ENCODE measurements at regions not wholly inside any gene's neighbourhood (a gene's known extent, or its start where the extent isn't known, plus 50 kb on each side); places are given as distances from the start of the nearest gene placed in this dataset.

GRCh38 chr2:15826273-15826717 is 114.1 kb upstream of the MYCN start:
- H3K27ac ChIP-seq (ENCODE audit: extremely low read depth, low read depth, low read length): no peak overlapping the region
- CTCF ChIA-PET: interaction anchor here (0.8 to 1.6 kb wide), 4 partner anchors 20 to 188 kb away, joined by 3 to 8 read pairs (median 5); no protein-coding TSS in a partner anchor
- POLR2A ChIA-PET: no interaction called here

GRCh38 chr2:15827001-15827400 is 113.3 kb upstream of the MYCN start:
- Histone ChIP-seq H3K27ac (ENCODE audit: extremely low read depth, low read depth, low read length) (no peak overlapping the region), H3K36me3 (ENCODE audit: control insufficient read depth in 2 of 2, insufficient read depth in 1 of 2, low read length in 2 of 2) (no peaks in the 10 kb centered on the region), H3K4me3 (ENCODE audit: low read depth, low read length) (no peak overlapping the region), H3K4me1 (ENCODE audit: control insufficient read depth, insufficient read depth, low read length) (no peaks in the 10 kb centered on the region), H3K9me3 (ENCODE audit: control insufficient read depth, insufficient read depth, low read depth, low read length) (no peaks in the 10 kb centered on the region)
- ChIA-PET CTCF (interaction anchor here (0.6 to 1.0 kb wide), 2 partner anchors 14 to 80 kb away, joined by 3 read pairs; no protein-coding TSS in a partner anchor), POLR2A (no interaction called here)
- TF ChIP-seq ZNF777 (tag by site-specific recombination; IDR thresholded peaks at IDR 0.05; ENCODE audit: borderline replicate concordance): no peak
- no peak for TF ChIP-seq ZNF214 (tag by site-specific recombination; IDR thresholded peaks at IDR 0.05; ENCODE audit: borderline replicate concordance)
- no peak for TF ChIP-seq ZNF18 (tag by site-specific recombination; IDR thresholded peaks at IDR 0.05)

More at GRCh38 chr2:15826273-15826717, 114.1 kb upstream of the MYCN start:
- Histone ChIP-seq H3K9me3 (ENCODE audit: control insufficient read depth, insufficient read depth, low read depth, low read length) (no peaks in the 10 kb centered on the region), H3K36me3 (ENCODE audit: control insufficient read depth in 2 of 2, insufficient read depth in 1 of 2, low read length in 2 of 2) (no peaks in the 10 kb centered on the region), H3K4me3 (ENCODE audit: low read depth, low read length) (no peak overlapping the region), H3K4me1 (ENCODE audit: control insufficient read depth, insufficient read depth, low read length) (no peaks in the 10 kb centered on the region)
- no peak for TF ChIP-seq HOXC10 (CRISPR knock-in tag; IDR thresholded peaks at IDR 0.05)
- no peak for TF ChIP-seq ZNF133 (tag by site-specific recombination; IDR thresholded peaks at IDR 0.05)
- TF ChIP-seq ZNF24 (tag by site-specific recombination; IDR thresholded peaks at IDR 0.05): no peak
- TF ChIP-seq ZNF837 (tag by site-specific recombination; IDR thresholded peaks at IDR 0.05): no peak
- no peak for TF ChIP-seq WT1 (tag by site-specific recombination; IDR thresholded peaks at IDR 0.05)
- no peak for TF ChIP-seq ZNF530 (tag by site-specific recombination; IDR thresholded peaks at IDR 0.05; ENCODE audit: low read depth)
- TF ChIP-seq FEZF1 (tag by site-specific recombination; IDR thresholded peaks at IDR 0.05): no peak
- TF ChIP-seq ZSCAN23 (tag by site-specific recombination; IDR thresholded peaks at IDR 0.05): no peak
- no peak for TF ChIP-seq ZNF2 (tag by site-specific recombination; IDR thresholded peaks at IDR 0.05)
- TF ChIP-seq ZNF112 (tag by site-specific recombination; IDR thresholded peaks at IDR 0.05): no peak
- TF ChIP-seq ZNF362 (tag by site-specific recombination; IDR thresholded peaks at IDR 0.05): no peak
- TF ChIP-seq MYNN (tag by site-specific recombination; IDR thresholded peaks at IDR 0.05; ENCODE audit: borderline replicate concordance): no peak
- no peak for TF ChIP-seq ZNF747 (tag by site-specific recombination; IDR thresholded peaks at IDR 0.05)

- POLR2A ChIA-PET: no interaction called here
- Histone ChIP-seq H3K4me3 (ENCODE audit: low read depth, low read length) (no peak overlapping the region), H3K36me3 (ENCODE audit: control insufficient read depth in 2 of 2, insufficient read depth in 1 of 2, low read length in 2 of 2) (no peaks in the 10 kb centered on the region), H3K27ac (ENCODE audit: extremely low read depth, low read depth, low read length) (no peak overlapping the region), H3K4me1 (ENCODE audit: control insufficient read depth, insufficient read depth, low read length) (no peaks in the 10 kb centered on the region), H3K9me3 (ENCODE audit: control insufficient read depth, insufficient read depth, low read depth, low read length) (no peaks in the 10 kb centered on the region)
- no peak for TF ChIP-seq ZSCAN16 (tag by site-specific recombination; IDR thresholded peaks at IDR 0.05)
- TF ChIP-seq ZNF133 (tag by site-specific recombination; IDR thresholded peaks at IDR 0.05): no peak
- CTCF ChIA-PET: no interaction called here
Measured at GRCh38 chr2:15828576-15828975, 111.8 kb upstream of the MYCN start.
